Natural killer cell (primary cell): ENCODE measurements at regions not wholly inside any gene's neighbourhood (a gene's known extent, or its start where the extent isn't known, plus 50 kb on each side); places are given as distances from the start of the nearest gene placed in this dataset.

Source experiments
- ATAC-seq, 3 donors: fragments of 150-1000 bp in 2 of 3; fragments of 200-7000 bp in 1 of 3; cut with Tn5 transposase; 1 replicate in 1 of 3; 2 replicates in 2 of 3; pipeline ENCODE4 v1.10.0; 2021; ENCODE audit warnings: mild to moderate bottlenecking in 2 of 3, moderate library complexity in 2 of 3
- DNase-seq, 2 donors: peaks; one replicate each; pipeline versions ENCODE4 v3.0.0 to v3.0.0-alpha.2; 2013 to 2021; ENCODE audit warnings: mixed read lengths in 1 of 2
- H3K27ac ChIP-seq: one replicate; pipeline ENCODE4 v1.5.1; 2013; ENCODE audit warnings: mild to moderate bottlenecking, low read length
- H3K27me3 ChIP-seq: one replicate; pipeline ENCODE4 v1.6.1; 2013; ENCODE audit warnings: low read length; ENCODE audit not compliant: control insufficient read depth, insufficient read depth
- H3K36me3 ChIP-seq: one replicate; pipeline ENCODE4 v1.6.1; 2013; ENCODE audit warnings: low read length; ENCODE audit not compliant: control insufficient read depth, insufficient read depth
- H3K4me1 ChIP-seq: one replicate; pipeline ENCODE4 v1.6.1; 2013; ENCODE audit warnings: low read length; ENCODE audit not compliant: control insufficient read depth, insufficient read depth
- H3K4me3 ChIP-seq: one replicate; pipeline ENCODE4 v1.5.1; 2013; ENCODE audit warnings: low read length
- H3K9me3 ChIP-seq: one replicate; pipeline ENCODE4 v1.6.1; 2013; ENCODE audit warnings: low read length; ENCODE audit not compliant: control insufficient read depth, insufficient read depth
- H3K27ac Mint-ChIP-seq, 2 donors: one replicate each; pipeline ENCODE4 v1.8.0; 2022; ENCODE audit warnings: mild to moderate bottlenecking in 2 of 2, mixed read lengths in 2 of 2, moderate library complexity in 1 of 2
- H3K27me3 Mint-ChIP-seq, 2 donors: one replicate each; pipeline ENCODE4 v1.8.0; 2022; ENCODE audit warnings: low read depth in 2 of 2, mixed read lengths in 2 of 2
- H3K36me3 Mint-ChIP-seq: one replicate; pipeline ENCODE4 v1.8.0; 2022; ENCODE audit warnings: mixed read lengths
- H3K4me1 Mint-ChIP-seq, 2 donors: one replicate each; pipeline ENCODE4 v1.8.0; 2022; ENCODE audit warnings: mixed read lengths in 2 of 2
- H3K4me3 Mint-ChIP-seq: one replicate; pipeline ENCODE4 v1.8.0; 2022; ENCODE audit warnings: mild to moderate bottlenecking, moderate library complexity, mixed read lengths
- H3K9me3 Mint-ChIP-seq, 2 donors: one replicate each; pipeline ENCODE4 v1.8.0; 2022; ENCODE audit warnings: mixed read lengths in 2 of 2
- CTCF ChIP-seq: fragments of 200-600 bp; IDR thresholded peaks from one replicate; pipeline ENCODE4 v1.8.0; 2022; ENCODE audit warnings: antibody characterized with exemption
- WGBS: methylation state at CpG from one replicate; pipeline ENCODE4 v1.1.7; 2013; ENCODE audit warnings: missing lambda C conversion rate; ENCODE audit not compliant: insufficient coverage; 5-methylcytosine and 5-hydroxymethylcytosine counted together
- intact Hi-C: fragments of 100-400 bp; cut with micrococcal nuclease; formaldehyde crosslinking; loops from one replicate; pipeline ENCODE4 v1.14.2; 2022

GRCh38 chr3:17954801-17955200, 212.4 kb upstream of the TBC1D5 start:
- Histone ChIP-seq H3K36me3 (no peaks in the 10 kb centered on the region), H3K4me3 (no peak overlapping the region), H3K27me3 (no peaks in the 10 kb centered on the region), H3K4me1 (no peaks in the 10 kb centered on the region), H3K9me3 (no peaks in the 10 kb centered on the region), H3K27ac (no peak overlapping the region)
- Mint-ChIP-seq H3K27ac (no peak overlapping the region), H3K4me1 (no peaks in the 10 kb centered on the region), H3K27me3 (peaks cover 8 to 9% of the 10 kb centered on the region in 2 donors), H3K9me3 (no peaks in the 10 kb centered on the region), H3K36me3 (no peaks in the 10 kb centered on the region), H3K4me3 (no peak overlapping the region)
- TF ChIP-seq CTCF: no peak
- ATAC-seq (no peak), DNase-seq (no peak)
- WGBS: no CpG with 5 or more reads among the region's 1 CpG
- intact Hi-C loops: no loop called here

GRCh38 chr3:17951241-17951640, 208.8 kb upstream of the TBC1D5 start:
- Mint-ChIP-seq H3K4me1 (peaks cover 0 to 7% of the 10 kb centered on the region in 2 donors), H3K27ac (no peak overlapping the region), H3K4me3 (no peak overlapping the region), H3K9me3 (no peaks in the 10 kb centered on the region), H3K27me3 (peaks cover 15 to 26% of the 10 kb centered on the region in 2 donors), H3K36me3 (no peaks in the 10 kb centered on the region)
- Histone ChIP-seq H3K9me3 (no peaks in the 10 kb centered on the region), H3K27ac (no peak overlapping the region), H3K4me3 (no peak overlapping the region), H3K36me3 (no peaks in the 10 kb centered on the region), H3K27me3 (no peaks in the 10 kb centered on the region), H3K4me1 (no peaks in the 10 kb centered on the region)
- intact Hi-C loops: no loop called here
- no peak for ATAC-seq
- no peak for DNase-seq
- TF ChIP-seq CTCF: no peak
- WGBS: 75% methylated on average over 2 of the region's 2 CpGs

- no peak for ATAC-seq
- Histone ChIP-seq H3K36me3 (no peaks in the 10 kb centered on the region), H3K4me3 (no peak overlapping the region), H3K27me3 (no peaks in the 10 kb centered on the region), H3K4me1 (no peaks in the 10 kb centered on the region), H3K27ac (no peak overlapping the region), H3K9me3 (no peaks in the 10 kb centered on the region)
- Mint-ChIP-seq H3K36me3 (no peaks in the 10 kb centered on the region), H3K4me1 (peaks cover 0 to 12% of the 10 kb centered on the region in 2 donors), H3K27me3 (peaks cover 20 to 21% of the 10 kb centered on the region in 2 donors), H3K4me3 (no peak overlapping the region), H3K27ac (no peak overlapping the region), H3K9me3 (no peaks in the 10 kb centered on the region)
- no peak for DNase-seq
- 20% methylated on average over 4 of the region's 6 CpGs for WGBS
- intact Hi-C loops: no loop called here
- no peak for TF ChIP-seq CTCF
Observed at GRCh38 chr3:17949101-17949500, 206.7 kb upstream of the TBC1D5 start.

GRCh38 chr3:17947833-17948232, 205.4 kb upstream of the TBC1D5 start:
- H3K9me3 Mint-ChIP-seq: no peaks in the 10 kb centered on the region
- no peak overlapping the region for H3K27ac Mint-ChIP-seq
- no peaks in the 10 kb centered on the region for H3K27me3 ChIP-seq
- no peak overlapping the region for H3K4me3 Mint-ChIP-seq
- H3K4me3 ChIP-seq: no peak overlapping the region
- no peaks in the 10 kb centered on the region for H3K36me3 ChIP-seq
- peaks cover 21 to 25% of the 10 kb centered on the region in 2 donors for H3K27me3 Mint-ChIP-seq
- DNase-seq (no peak), ATAC-seq (no peak)
- H3K4me1 Mint-ChIP-seq: peaks cover 0 to 12% of the 10 kb centered on the region in 2 donors
- no peaks in the 10 kb centered on the region for H3K9me3 ChIP-seq
- intact Hi-C loops: no loop called here
- H3K36me3 Mint-ChIP-seq: no peaks in the 10 kb centered on the region
- H3K27ac ChIP-seq: no peak overlapping the region
- no peaks in the 10 kb centered on the region for H3K4me1 ChIP-seq
- TF ChIP-seq CTCF: no peak
